Endothelial cell of umbilical vein (primary cell): ENCODE measurements at regions not wholly inside any gene's neighbourhood (a gene's known extent, or its start where the extent isn't known, plus 50 kb on each side); places are given as distances from the start of the nearest gene placed in this dataset.

Source experiments
- BruUV-seq: library from RNA; stranded (reverse); fragments of 400-500 nt; replicated peaks from 2 replicates; lab custom pipeline; 2021; lab: Mats Ljungman, UMichigan
- CTCF ChIA-PET: fragments of 300-600, 350-600 bp; sonication (Branson Sonifier 250); formaldehyde crosslinking; loops from one replicate; lab custom pipeline; 2021; ENCODE audit warnings: antibody characterized with exemption, inconsistent platforms; lab: Charles Lee
- POLR2A ChIA-PET: fragments of 300-600, 350-600 bp; sonication (Branson Sonifier 250); formaldehyde crosslinking; loops from one replicate; lab custom pipeline; 2021; ENCODE audit warnings: antibody characterized with exemption, inconsistent platforms; lab: Charles Lee
- DNase-seq: peaks from one replicate; pipeline ENCODE4 v3.0.0-alpha.2; 2011; ENCODE audit warnings: low read depth, low spot score
- FAIRE-seq: peaks from 2 replicates; lab custom pipeline; 2011; peaks lifted over from hg19 to GRCh38; lab: Jason Lieb, UNC
- H2AFZ ChIP-seq: 2 replicates; pipeline ENCODE4 v1.6.0; 2012; ENCODE audit warnings: low read depth, low read length, control low read depth, inconsistent platforms
- H3K27ac ChIP-seq: 2 replicates; pipeline ENCODE4 v1.5.1; 2011; ENCODE audit warnings: low read depth, mild to moderate bottlenecking, control low read depth, low read length, moderate library complexity; ENCODE audit not compliant: insufficient read depth
- H3K27me3 ChIP-seq, 2 experiments: 2 replicates each; pipeline versions ENCODE4 v1.6.0 to v1.6.1; 2011; ENCODE audit warnings: low read length in 2 of 2, mixed read lengths in 1 of 2; ENCODE audit not compliant: control insufficient read depth in 2 of 2, insufficient read depth in 2 of 2
- H3K36me3 ChIP-seq, 2 experiments: 2 replicates in 1 of 2; 3 replicates in 1 of 2; pipeline ENCODE4 v1.5.1; 2011; ENCODE audit warnings: low read length in 2 of 2, mild to moderate bottlenecking in 1 of 2, moderate library complexity in 1 of 2; ENCODE audit not compliant: control insufficient read depth in 2 of 2, insufficient read depth in 2 of 2; ENCODE audit errors: extremely low read depth in 1 of 2
- H3K4me1 ChIP-seq: 3 replicates; pipeline ENCODE4 v1.5.1; 2011; ENCODE audit warnings: mild to moderate bottlenecking, low read length; ENCODE audit not compliant: control insufficient read depth, insufficient read depth; ENCODE audit errors: extremely low read depth
- H3K4me2 ChIP-seq: 2 replicates; pipeline ENCODE4 v1.6.1; 2011; ENCODE audit warnings: low read length, control low read depth, mixed read lengths; ENCODE audit not compliant: insufficient read depth
- H3K4me3 ChIP-seq, 3 experiments: fragments of 200-600 bp in 1 of 3; sonication (generic), shearing (Covaris generic) in 1 of 3; replicated peaks in 1 of 3; 2 replicates each; pipeline ENCODE4 v1.5.1; 2011 to 2016; ENCODE audit warnings: control low read depth in 3 of 3, low read length in 3 of 3, mild to moderate bottlenecking in 2 of 3, inconsistent platforms in 1 of 3, low read depth in 1 of 3, moderate library complexity in 1 of 3; ENCODE audit not compliant: insufficient read depth in 1 of 3
- H3K79me2 ChIP-seq: 2 replicates; pipeline ENCODE4 v1.6.0; 2012; ENCODE audit warnings: low read length, inconsistent platforms; ENCODE audit not compliant: control insufficient read depth, insufficient read depth
- H3K9ac ChIP-seq: replicated peaks from 2 replicates; pipeline ENCODE3; 2011; ENCODE audit warnings: low read length, control low read depth; ENCODE audit not compliant: insufficient read depth; ENCODE audit errors: extremely low read depth
- H3K9me1 ChIP-seq: replicated peaks from 3 replicates; pipeline ENCODE4 v1.6.0; 2011; ENCODE audit warnings: mild to moderate bottlenecking, low read length; ENCODE audit not compliant: control insufficient read depth, insufficient read depth; ENCODE audit errors: extremely low read depth
- H3K9me3 ChIP-seq: replicated peaks from 2 replicates; pipeline ENCODE4 v1.5.1; 2012; ENCODE audit warnings: low read length, inconsistent platforms; ENCODE audit not compliant: control insufficient read depth, insufficient read depth
- H4K20me1 ChIP-seq: replicated peaks from 2 replicates; pipeline ENCODE3; 2011; ENCODE audit warnings: mild to moderate bottlenecking, low read length; ENCODE audit not compliant: control insufficient read depth, insufficient read depth; ENCODE audit errors: extremely low read depth
- CTCF ChIP-seq, 2 donors: IDR thresholded peaks; 1 replicate in 1 of 2; 2 replicates in 1 of 2; pipeline ENCODE4 v1.5.1; 2011; ENCODE audit warnings: low read length in 2 of 2, mild to moderate bottlenecking in 2 of 2, moderate library complexity in 2 of 2, control low read depth in 1 of 2, inconsistent platforms in 1 of 2, low read depth in 1 of 2; ENCODE audit not compliant: insufficient read depth in 1 of 2; ENCODE audit errors: extremely low read depth in 1 of 2
- EZH2 ChIP-seq: IDR thresholded peaks from 2 replicates; pipeline ENCODE4 v1.6.1; 2012; ENCODE audit warnings: borderline replicate concordance, low read depth, mild to moderate bottlenecking, moderate library complexity, low read length, inconsistent platforms; ENCODE audit not compliant: severe bottlenecking
- FOS ChIP-seq: IDR thresholded peaks from 2 replicates; pipeline ENCODE4 v1.6.1; 2011; ENCODE audit warnings: mild to moderate bottlenecking, low read length, moderate library complexity, borderline replicate concordance; ENCODE audit not compliant: insufficient read depth
- JUN ChIP-seq: IDR thresholded peaks from 2 replicates; pipeline ENCODE4 v1.6.1; 2011; ENCODE audit warnings: borderline replicate concordance, low read depth; ENCODE audit not compliant: insufficient read length, insufficient read depth
- dilution Hi-C: fragments of 300-500 bp; cut with MboI; formaldehyde crosslinking; loops from one replicate; pipeline ENCODE4 v1.15.0; 2019; ENCODE audit warnings: low sequenced_read_pairs; ENCODE audit not compliant: extremely low pct_ligation_motif_present
- intact Hi-C: fragments of 100-400 bp; cut with micrococcal nuclease; formaldehyde crosslinking; loops from one replicate; pipeline ENCODE4 v1.10.0; 2022

GRCh38 chr13:44078806-44079376, 199.2 kb downstream of the LACC1 start:
- TF ChIP-seq FOS, result no peak

GRCh38 chr13:44079413-44080205, 199.9 kb downstream of the LACC1 start:
- Histone ChIP-seq H3K27me3 (peaks cover 0 to 1% of the 10 kb centered on the region in 2 experiments), H2AFZ (no peak overlapping the region), H3K36me3 (no peaks in the 10 kb centered on the region), H3K79me2 (no peaks in the 10 kb centered on the region), H3K9me1 (no peaks in the 10 kb centered on the region), H3K9me3 (no peaks in the 10 kb centered on the region), H3K4me2 (no peak overlapping the region), H3K4me1 (no peaks in the 10 kb centered on the region), H3K9ac (no peak overlapping the region), H3K27ac (no peak overlapping the region), H3K4me3 (no peak overlapping the region), H4K20me1 (no peaks in the 10 kb centered on the region)
- CTCF ChIA-PET, result no interaction called here
- intact Hi-C loops (no loop called here), dilution Hi-C loops (no loop called here)
- no TSS peak for BruUV-seq
- TF ChIP-seq JUN, result no peak
- TF ChIP-seq CTCF (IDR thresholded peaks at IDR 0.05; ENCODE audit: extremely low read depth in 1 of 2, insufficient read depth in 1 of 2, low read depth in 1 of 2, low read length in 2 of 2), result no peak
- TF ChIP-seq EZH2, result no peak
- no peak for TF ChIP-seq FOS
- DNase-seq (no peak), FAIRE-seq (no peak)
- POLR2A ChIA-PET, result interaction anchor here (1.0 kb wide), 1 partner anchor 283 kb away, joined by 3 read pairs; no protein-coding TSS in a partner anchor

More at GRCh38 chr13:44078806-44079376, 199.2 kb downstream of the LACC1 start:
- no peak overlapping the region for H2AFZ ChIP-seq
- dilution Hi-C loops, result no loop called here
- H3K9me3 ChIP-seq, result no peaks in the 10 kb centered on the region
- no peak for FAIRE-seq
- CTCF ChIA-PET, result no interaction called here
- H3K27ac ChIP-seq, result no peak overlapping the region
- no peaks in the 10 kb centered on the region for H4K20me1 ChIP-seq
- H3K9ac ChIP-seq, result no peak overlapping the region
- peaks cover 0 to 1% of the 10 kb centered on the region in 2 experiments for H3K27me3 ChIP-seq
- no peaks in the 10 kb centered on the region for H3K79me2 ChIP-seq
- intact Hi-C loops, result no loop called here
- no TSS peak for BruUV-seq
- no peaks in the 10 kb centered on the region for H3K36me3 ChIP-seq
- no peak for DNase-seq
- no peaks in the 10 kb centered on the region for H3K9me1 ChIP-seq
- no peaks in the 10 kb centered on the region for H3K4me1 ChIP-seq
- H3K4me3 ChIP-seq, result no peak overlapping the region
- H3K4me2 ChIP-seq, result no peak overlapping the region
- POLR2A ChIA-PET, result no interaction called here
